ENCODE measurements at regions not wholly inside any gene's neighbourhood (a gene's known extent, or its start where the extent isn't known, plus 50 kb on each side); places are given as distances from the start of the nearest gene placed in this dataset.
"Not testable (repeated sequence)": the region's sequence is repeated elsewhere in the genome, so short reads cannot be mapped to it uniquely, and the experiment has no call there.

DNA sequence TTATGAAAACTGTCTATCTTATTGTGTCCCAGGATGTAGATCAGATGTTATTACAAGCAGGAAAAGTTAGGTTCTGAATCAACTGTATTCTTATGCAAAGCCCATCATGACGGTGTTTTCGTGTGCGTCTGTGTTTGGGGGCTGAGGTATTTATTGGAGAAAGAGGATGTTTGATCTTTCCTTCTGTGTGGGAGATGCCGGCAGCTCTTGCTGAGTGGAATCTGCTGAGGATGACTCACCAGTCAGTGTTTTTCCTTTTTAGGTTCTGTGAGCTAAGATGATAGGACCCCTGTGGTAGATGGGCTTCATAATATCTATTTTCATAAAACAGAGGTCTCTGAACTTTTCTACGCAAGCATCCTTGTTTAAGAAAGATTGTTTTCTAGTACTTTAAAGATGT lies 107.1 kb downstream of the PWWP3B start:
- TF ChIP-seq, protein P1, sequence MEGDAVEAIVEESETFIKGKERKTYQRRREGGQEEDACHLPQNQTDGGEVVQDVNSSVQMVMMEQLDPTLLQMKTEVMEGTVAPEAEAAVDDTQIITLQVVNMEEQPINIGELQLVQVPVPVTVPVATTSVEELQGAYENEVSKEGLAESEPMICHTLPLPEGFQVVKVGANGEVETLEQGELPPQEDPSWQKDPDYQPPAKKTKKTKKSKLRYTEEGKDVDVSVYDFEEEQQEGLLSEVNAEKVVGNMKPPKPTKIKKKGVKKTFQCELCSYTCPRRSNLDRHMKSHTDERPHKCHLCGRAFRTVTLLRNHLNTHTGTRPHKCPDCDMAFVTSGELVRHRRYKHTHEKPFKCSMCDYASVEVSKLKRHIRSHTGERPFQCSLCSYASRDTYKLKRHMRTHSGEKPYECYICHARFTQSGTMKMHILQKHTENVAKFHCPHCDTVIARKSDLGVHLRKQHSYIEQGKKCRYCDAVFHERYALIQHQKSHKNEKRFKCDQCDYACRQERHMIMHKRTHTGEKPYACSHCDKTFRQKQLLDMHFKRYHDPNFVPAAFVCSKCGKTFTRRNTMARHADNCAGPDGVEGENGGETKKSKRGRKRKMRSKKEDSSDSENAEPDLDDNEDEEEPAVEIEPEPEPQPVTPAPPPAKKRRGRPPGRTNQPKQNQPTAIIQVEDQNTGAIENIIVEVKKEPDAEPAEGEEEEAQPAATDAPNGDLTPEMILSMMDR (conservative IDR thresholded peaks at IDR 0.05; ENCODE audit: low read length) = not testable (repeated sequence)
- not testable (repeated sequence) for TF ChIP-seq EZH2phosphoT487 (IDR thresholded peaks at IDR 0.05; ENCODE audit: borderline replicate concordance)

Measured in Loucy (cell line).